ENCODE measurements at regions not wholly inside any gene's neighbourhood (a gene's known extent, or its start where the extent isn't known, plus 50 kb on each side); places are given as distances from the start of the nearest gene placed in this dataset.

DNA sequence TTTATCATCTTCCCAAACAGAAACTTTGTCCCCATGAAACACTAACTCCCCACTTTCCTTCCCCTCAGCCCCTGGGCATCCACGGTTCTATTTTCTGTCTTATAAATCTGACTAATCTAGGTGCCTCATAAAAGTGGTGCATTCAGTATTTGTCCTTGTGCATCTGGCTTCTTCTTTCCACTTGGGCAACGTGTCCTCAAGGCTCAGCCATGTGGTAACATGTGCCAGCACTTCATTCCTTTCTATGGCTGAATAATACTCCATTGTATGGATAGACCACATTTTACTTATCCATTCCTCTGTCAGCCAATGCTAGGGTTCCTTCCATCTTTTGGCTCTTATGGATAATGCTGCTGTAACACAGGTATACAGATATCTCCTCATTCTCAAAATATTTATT is 305.0 kb upstream of the RUNX1 start:
- no peaks in the 10 kb centered on the region for H3K9me3 Mint-ChIP-seq
- no peaks in the 10 kb centered on the region for H3K36me3 Mint-ChIP-seq
- no peak overlapping the region for H3K4me3 Mint-ChIP-seq
- H3K27me3 Mint-ChIP-seq = no peaks in the 10 kb centered on the region
- peaks cover 15% of the 10 kb centered on the region for H3K4me1 Mint-ChIP-seq
- no peak for ATAC-seq
- H3K27ac Mint-ChIP-seq = no peak overlapping the region

DNA sequence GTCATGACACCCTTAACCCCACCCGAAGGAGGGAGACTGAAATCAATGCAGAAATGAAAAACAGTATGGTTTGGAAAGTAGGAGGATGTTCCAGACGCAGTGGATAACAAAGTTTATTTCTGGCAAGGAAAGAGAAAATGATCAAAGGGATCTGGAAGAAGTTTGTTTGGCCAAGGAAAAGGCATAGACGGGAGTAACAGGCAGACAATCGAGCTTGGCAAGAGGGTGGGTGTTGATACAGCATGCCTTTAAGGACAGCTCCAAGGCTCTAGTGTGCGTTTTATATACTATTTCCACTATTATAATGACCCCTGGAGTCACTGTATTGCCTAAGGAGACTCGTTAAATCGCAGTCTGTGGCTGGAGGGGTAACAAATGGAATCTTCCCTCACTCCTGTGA is 303.7 kb upstream of the RUNX1 start:
- Mint-ChIP-seq H3K9me3 (no peaks in the 10 kb centered on the region), H3K4me3 (no peak overlapping the region), H3K27me3 (no peaks in the 10 kb centered on the region), H3K36me3 (no peaks in the 10 kb centered on the region), H3K27ac (no peak overlapping the region), H3K4me1 (peaks cover 12% of the 10 kb centered on the region)
- ATAC-seq = no peak

DNA sequence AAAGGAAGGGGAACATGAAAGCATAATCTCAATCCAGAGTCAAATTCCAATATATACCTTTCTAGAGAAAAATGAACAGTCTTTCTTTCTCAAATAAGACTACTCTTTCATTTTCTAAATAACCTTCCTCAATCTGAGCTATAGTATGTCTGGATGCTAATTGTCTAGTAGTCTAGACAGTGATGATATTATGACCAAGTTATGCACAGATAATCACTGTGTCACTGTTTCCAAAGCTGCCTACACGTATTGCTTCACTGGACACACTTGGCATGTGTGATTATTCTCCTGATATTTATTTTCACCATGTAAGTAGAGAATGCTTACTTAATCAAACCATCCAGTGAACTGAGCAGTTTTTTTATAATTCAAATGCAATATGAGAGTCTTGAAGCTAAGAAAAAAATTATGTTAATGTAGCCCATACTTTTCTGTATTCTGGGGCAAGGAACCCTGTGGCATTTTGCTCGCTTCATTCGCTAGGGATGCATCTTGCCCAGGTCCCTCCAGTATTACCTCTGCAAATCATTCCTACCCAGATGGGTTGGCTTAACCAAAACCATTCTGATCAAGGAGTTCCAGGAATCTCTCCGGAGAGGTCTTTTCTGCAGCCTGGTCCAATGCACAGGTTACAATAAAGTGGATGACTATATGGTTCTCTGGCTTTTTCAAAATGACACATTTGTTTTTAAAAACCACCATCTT is 303.1 kb upstream of the RUNX1 start:
- no peak overlapping the region for H3K4me3 Mint-ChIP-seq
- peak overlapping the region; percentile 65 for H3K27ac Mint-ChIP-seq
- H3K9me3 Mint-ChIP-seq = no peaks in the 10 kb centered on the region
- H3K36me3 Mint-ChIP-seq = no peaks in the 10 kb centered on the region
- H3K4me1 Mint-ChIP-seq = peaks cover 8% of the 10 kb centered on the region
- peak; percentile 69 for ATAC-seq
- H3K27me3 Mint-ChIP-seq = no peaks in the 10 kb centered on the region

GRCh38 chr21:35351434-35351833 is 302.3 kb upstream of the RUNX1 start:
- Mint-ChIP-seq H3K27me3 (no peaks in the 10 kb centered on the region), H3K27ac (peak overlapping the region; percentile 65)

GRCh38 chr21:35350965-35351364 is 301.9 kb upstream of the RUNX1 start:
- Mint-ChIP-seq H3K27me3 (no peaks in the 10 kb centered on the region), H3K36me3 (no peaks in the 10 kb centered on the region), H3K4me1 (peaks cover 8% of the 10 kb centered on the region), H3K9me3 (no peaks in the 10 kb centered on the region), H3K4me3 (no peak overlapping the region), H3K27ac (peak overlapping the region; percentile 65)
- peak; percentile 60 for ATAC-seq

More at GRCh38 chr21:35351434-35351833, 302.3 kb upstream of the RUNX1 start:
- Mint-ChIP-seq H3K9me3 (no peaks in the 10 kb centered on the region), H3K36me3 (no peaks in the 10 kb centered on the region), H3K4me1 (peaks cover 8% of the 10 kb centered on the region), H3K4me3 (no peak overlapping the region)
- no peak for ATAC-seq

- ATAC-seq = no peak
- H3K4me1 Mint-ChIP-seq = peaks cover 8% of the 10 kb centered on the region
These were observed 300.4 kb upstream of the RUNX1 start for GRCh38 chr21:35349376-35350080.

GRCh38 chr21:35348686-35349085 is 299.6 kb upstream of the RUNX1 start:
- no peaks in the 10 kb centered on the region for H3K36me3 Mint-ChIP-seq
- ATAC-seq = no peak
- H3K4me1 Mint-ChIP-seq = peaks cover 10% of the 10 kb centered on the region
- no peaks in the 10 kb centered on the region for H3K9me3 Mint-ChIP-seq
- H3K27ac Mint-ChIP-seq = no peak overlapping the region
- H3K4me3 Mint-ChIP-seq = no peak overlapping the region
- no peaks in the 10 kb centered on the region for H3K27me3 Mint-ChIP-seq

More at GRCh38 chr21:35349376-35350080, 300.4 kb upstream of the RUNX1 start:
- Mint-ChIP-seq H3K4me3 (no peak overlapping the region), H3K36me3 (no peaks in the 10 kb centered on the region), H3K9me3 (no peaks in the 10 kb centered on the region), H3K27ac (no peak overlapping the region), H3K27me3 (no peaks in the 10 kb centered on the region)

- H3K27ac Mint-ChIP-seq = peak overlapping the region; percentile 34
- no peaks in the 10 kb centered on the region for H3K9me3 Mint-ChIP-seq
- ATAC-seq = no peak
- H3K4me1 Mint-ChIP-seq = peaks cover 30% of the 10 kb centered on the region
- H3K36me3 Mint-ChIP-seq = no peaks in the 10 kb centered on the region
- H3K4me3 Mint-ChIP-seq = no peak overlapping the region
- no peaks in the 10 kb centered on the region for H3K27me3 Mint-ChIP-seq
These were observed 297.6 kb upstream of the RUNX1 start for GRCh38 chr21:35346697-35347096.

- Mint-ChIP-seq H3K27ac (no peak overlapping the region), H3K27me3 (no peaks in the 10 kb centered on the region), H3K36me3 (no peaks in the 10 kb centered on the region), H3K9me3 (no peaks in the 10 kb centered on the region), H3K4me1 (peaks cover 27% of the 10 kb centered on the region), H3K4me3 (no peak overlapping the region)
- ATAC-seq = no peak
These were observed 296.9 kb upstream of the RUNX1 start for GRCh38 chr21:35345954-35346353.

- no peak overlapping the region for H3K4me3 Mint-ChIP-seq
- no peaks in the 10 kb centered on the region for H3K36me3 Mint-ChIP-seq
- no peaks in the 10 kb centered on the region for H3K9me3 Mint-ChIP-seq
- H3K4me1 Mint-ChIP-seq = peaks cover 37% of the 10 kb centered on the region
- no peaks in the 10 kb centered on the region for H3K27me3 Mint-ChIP-seq
- peak overlapping the region; percentile 86 for H3K27ac Mint-ChIP-seq
- ATAC-seq = no peak
These were observed 295.5 kb upstream of the RUNX1 start for GRCh38 chr21:35344582-35344981.

DNA sequence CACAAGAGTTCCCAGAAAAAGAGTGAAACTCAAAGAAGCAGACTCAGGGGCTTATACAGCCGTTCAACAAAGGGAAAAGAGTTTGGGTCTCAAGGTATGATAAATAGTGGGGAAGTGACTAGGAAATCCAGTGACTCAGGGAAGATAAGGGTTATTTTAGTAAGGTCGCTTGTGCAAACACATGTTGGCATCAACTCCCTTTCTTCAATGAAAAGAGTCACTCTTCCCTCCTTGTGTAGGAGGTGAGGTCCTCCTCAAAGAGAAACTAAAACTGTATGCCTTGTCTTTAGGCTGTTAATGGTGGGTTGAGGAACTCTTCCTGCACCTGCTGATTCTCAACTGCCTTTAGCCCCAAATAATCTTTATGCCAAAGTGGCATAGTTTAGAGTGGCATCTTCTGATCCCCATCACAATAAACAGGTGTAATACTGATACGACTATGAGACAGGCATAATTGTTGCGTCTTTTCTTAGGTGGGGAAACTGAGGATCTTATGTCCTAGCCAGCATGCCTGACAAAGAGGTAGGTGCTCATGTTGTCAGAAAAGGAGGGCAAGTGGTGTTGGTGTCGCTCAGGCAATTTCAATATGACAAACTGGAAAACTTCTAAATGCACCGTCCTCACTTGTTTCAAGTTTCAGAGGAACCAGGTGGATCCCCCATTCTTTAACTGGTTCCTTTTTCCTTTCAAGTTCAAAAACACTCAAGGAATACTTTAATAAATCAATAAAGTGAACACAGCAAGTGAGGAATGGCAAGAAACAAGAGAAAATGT is 294.1 kb upstream of the RUNX1 start:
- Mint-ChIP-seq H3K4me3 (peak overlapping the region; percentile 49), H3K27ac (peak overlapping the region; percentile 86), H3K4me1 (peaks cover 43% of the 10 kb centered on the region), H3K9me3 (peaks cover 3% of the 10 kb centered on the region), H3K27me3 (no peaks in the 10 kb centered on the region), H3K36me3 (no peaks in the 10 kb centered on the region)
- ATAC-seq = peak; percentile 73

DNA sequence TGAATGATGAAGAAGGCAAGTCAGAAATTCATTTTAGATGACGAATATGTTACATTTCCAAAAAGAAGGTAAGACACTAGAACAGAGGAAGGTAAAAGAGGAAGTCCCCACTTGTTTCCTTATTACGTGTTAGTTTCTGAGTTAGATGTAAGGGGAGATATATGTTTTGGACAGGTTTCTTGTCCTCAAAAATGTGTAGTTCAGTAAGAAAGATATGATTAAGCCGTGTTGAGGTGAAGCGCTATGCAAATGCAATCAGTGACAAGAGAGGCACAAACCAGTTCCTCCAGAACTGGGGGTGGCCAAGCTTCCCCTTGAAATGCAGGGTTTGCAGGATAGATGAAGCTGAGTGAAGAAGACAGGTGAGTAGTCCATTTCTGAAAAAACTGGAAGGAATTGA is 293.3 kb upstream of the RUNX1 start:
- Mint-ChIP-seq H3K4me1 (peaks cover 43% of the 10 kb centered on the region), H3K9me3 (peaks cover 3% of the 10 kb centered on the region), H3K4me3 (peak overlapping the region; percentile 67), H3K36me3 (no peaks in the 10 kb centered on the region), H3K27me3 (no peaks in the 10 kb centered on the region), H3K27ac (peak overlapping the region; percentile 86)
- ATAC-seq = peak; percentile 82

DNA sequence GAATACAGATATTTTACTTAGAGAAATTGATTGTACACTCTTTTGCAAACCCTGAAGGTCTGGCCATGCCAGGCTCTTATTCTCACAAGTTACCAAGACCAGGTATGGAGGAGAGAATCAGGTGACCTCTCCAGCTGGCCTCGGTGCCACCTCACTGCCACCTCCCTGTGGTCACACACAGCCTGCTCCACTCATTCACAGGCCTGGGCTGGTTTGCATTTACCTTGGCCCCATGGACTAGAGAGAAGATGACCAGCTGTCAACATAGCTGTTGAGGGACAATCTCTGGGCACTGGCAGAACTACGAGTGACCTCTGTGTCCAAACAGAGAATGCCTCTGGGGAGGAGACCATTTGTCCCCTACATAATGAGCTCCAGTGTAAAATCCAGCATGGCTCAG is 291.2 kb upstream of the RUNX1 start:
- peaks cover 43% of the 10 kb centered on the region for H3K4me1 Mint-ChIP-seq
- ATAC-seq = no peak
- no peak overlapping the region for H3K27ac Mint-ChIP-seq
- peaks cover 3% of the 10 kb centered on the region for H3K9me3 Mint-ChIP-seq
- no peaks in the 10 kb centered on the region for H3K27me3 Mint-ChIP-seq
- no peak overlapping the region for H3K4me3 Mint-ChIP-seq
- no peaks in the 10 kb centered on the region for H3K36me3 Mint-ChIP-seq

- Mint-ChIP-seq H3K4me1 (peaks cover 43% of the 10 kb centered on the region), H3K27me3 (no peaks in the 10 kb centered on the region), H3K4me3 (no peak overlapping the region), H3K27ac (peak overlapping the region; percentile 38), H3K9me3 (peaks cover 3% of the 10 kb centered on the region), H3K36me3 (no peaks in the 10 kb centered on the region)
- ATAC-seq = no peak
These were observed 290.0 kb upstream of the RUNX1 start for GRCh38 chr21:35338881-35339632.

GRCh38 chr21:35338281-35338680 is 289.2 kb upstream of the RUNX1 start:
- ATAC-seq = no peak
- Mint-ChIP-seq H3K4me3 (no peak overlapping the region), H3K4me1 (peaks cover 36% of the 10 kb centered on the region), H3K27me3 (no peaks in the 10 kb centered on the region), H3K9me3 (peaks cover 3% of the 10 kb centered on the region), H3K27ac (no peak overlapping the region), H3K36me3 (no peaks in the 10 kb centered on the region)

Measured in stimulated activated memory B cell treated with anti-CD40 and anti-IgM and Interleukin-4, amounts not matched to agents 10 μg/mL and 1 μg/mL and 100 μg/mL, for 72 hours (primary cell).